Activated T-helper 1 cell treated with Interleukin-2 at 50 U/mL for 16 hours (primary cell): ENCODE measurements at regions not wholly inside any gene's neighbourhood (a gene's known extent, or its start where the extent isn't known, plus 50 kb on each side); places are given as distances from the start of the nearest gene placed in this dataset.
"Not testable (repeated sequence)": the region's sequence is repeated elsewhere in the genome, so short reads cannot be mapped to it uniquely, and the experiment has no call there.

Source experiments
- DNase-seq: peaks from one replicate; pipeline ENCODE4 v3.0.0-alpha.2; 2020; ENCODE audit warnings: low read depth

DNA sequence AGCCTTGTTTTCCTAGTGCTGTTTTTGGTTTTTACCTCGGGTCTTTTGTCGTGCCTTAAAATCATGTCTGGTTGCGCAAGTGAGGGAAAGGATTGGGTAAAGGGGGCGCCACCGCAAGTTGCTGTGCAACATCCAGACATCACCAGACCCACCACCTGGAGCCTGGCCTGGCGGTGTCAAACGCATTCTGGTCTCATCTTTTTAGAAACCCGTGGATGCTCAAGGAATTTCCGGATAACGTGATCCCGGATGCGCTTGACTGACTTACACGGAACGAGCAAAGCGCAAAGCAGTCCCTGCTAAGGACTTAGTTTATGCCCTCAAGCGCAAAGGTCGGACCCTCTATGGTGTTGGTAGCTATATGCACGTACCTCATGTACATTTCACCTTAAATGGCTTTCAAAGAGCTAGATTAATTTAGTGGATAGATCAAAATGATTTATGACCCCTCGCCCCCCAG lies 105.2 kb downstream of the OR2B2 start:
- DNase-seq = no peak

DNA sequence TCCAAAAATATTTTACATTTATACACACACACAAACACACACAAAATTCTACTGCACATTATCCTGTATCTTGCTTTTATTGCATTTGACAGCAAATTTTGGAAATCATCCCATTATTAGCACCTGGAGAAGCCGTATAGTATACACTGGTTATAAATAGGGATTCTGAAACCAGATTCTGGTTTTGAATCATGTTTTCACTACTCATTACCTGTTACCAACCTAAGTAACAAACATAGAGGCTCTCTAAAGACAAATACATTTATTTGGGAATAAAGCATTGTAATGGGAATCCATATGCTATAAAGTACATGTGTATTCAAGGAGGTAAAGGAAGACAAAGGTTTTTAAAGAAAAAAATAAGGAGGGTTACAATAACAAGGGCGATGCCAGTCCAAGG lies 106.8 kb downstream of the OR2B2 start:
- DNase-seq = no peak

DNA sequence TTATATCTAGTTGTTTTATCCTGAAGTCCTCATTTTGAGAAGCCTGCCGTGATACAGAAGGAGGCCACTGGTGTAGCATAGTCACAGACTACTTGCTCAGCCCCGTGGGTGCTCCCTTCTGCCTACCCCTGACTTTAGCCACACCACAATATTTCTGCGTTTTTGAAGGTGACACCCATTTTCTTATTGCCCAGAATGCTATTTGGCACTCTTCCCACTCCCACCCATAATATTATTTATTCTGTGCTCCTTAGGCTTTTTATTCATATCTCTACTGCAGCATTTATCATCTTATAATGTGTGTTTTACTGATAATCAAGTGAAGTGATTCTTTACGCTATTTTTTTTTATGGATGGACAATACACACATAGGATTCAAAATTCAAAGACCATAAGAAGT lies 107.3 kb downstream of the OR2B2 start:
- no peak for DNase-seq

DNA sequence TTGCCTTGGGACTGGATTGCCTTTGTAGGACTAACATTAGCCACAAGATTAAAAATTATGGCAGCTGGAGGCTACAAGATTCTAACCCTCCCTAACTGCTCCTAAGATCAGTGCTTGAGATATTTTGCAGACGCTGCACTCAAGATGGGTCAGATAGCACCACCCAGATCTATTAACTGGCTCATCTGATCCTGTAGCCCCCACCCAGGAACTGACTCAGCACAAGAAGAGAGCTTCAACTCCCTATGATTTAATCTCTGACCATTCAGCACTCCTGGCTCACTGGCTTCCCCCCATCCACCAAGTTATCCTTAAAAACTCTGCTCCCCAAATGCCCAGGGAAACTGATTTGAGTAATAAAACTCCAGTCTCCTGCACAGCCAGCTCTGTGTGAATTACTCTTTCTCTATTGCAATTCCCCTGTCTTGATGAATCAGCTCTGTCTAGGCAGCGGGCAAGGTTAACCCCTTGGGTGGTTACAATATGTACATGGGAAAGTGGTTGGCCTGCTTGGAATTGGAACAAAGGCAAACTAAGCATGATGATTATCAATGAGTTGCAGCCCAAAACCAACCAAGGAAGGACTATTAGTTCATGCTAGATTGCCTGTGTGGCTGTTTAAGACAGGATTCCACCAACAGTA lies 111.3 kb downstream of the OR2B2 start:
- DNase-seq = no peak

DNA sequence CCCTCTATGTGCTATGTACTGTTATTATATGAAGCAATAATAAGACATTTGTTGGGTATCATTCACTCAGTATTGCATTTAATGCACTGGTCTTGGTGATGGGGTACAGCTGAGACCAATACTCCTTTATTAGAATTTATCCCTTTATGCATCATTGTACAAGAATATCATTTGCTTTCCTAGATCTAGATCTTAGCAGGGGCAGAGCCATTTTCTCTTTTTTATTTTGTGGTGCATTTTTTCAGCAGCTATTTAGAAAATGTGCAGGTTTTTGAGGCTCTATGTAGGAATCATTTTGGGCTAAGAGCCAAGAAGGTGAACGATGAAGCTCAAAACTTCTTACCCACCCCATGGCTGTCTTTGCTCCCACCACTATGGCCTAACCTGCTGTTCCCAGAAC lies 114.2 kb downstream of the OR2B2 start:
- DNase-seq = no peak

DNA sequence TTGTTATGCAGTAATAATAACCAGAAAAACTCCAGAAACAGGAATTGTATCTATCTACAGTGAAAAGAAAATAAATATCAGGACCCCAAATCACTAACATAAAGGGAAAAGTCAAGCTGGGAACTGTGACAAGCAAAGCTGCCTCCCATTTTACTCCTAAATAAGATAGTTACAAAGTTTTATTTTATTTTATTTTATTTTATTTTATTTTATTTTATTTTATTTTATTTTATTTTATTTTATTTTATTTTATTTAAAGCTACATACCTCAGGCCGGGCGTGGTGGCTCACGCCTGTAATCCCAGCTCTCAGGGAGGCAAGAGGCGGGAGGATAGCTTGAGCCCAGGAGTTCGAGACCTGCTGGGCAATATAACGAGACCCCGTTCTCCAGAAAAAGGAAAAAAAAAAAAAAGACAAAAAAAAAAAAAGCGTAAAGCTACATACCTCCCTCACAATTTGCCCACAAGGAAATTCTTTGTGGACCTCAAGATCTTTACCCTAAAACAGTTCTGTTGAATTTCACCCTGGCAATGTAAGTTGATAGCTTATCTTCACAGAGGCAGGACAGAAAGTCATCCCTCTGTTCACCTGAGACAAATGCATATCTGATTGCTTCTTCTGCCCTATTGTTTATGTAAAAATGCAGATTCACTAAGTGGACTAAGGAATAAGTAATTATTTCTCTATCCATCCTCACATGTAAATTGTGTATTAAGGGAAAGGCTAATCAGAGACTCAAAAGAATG lies 115.3 kb downstream of the OR2B2 start:
- not testable (repeated sequence) for DNase-seq

DNA sequence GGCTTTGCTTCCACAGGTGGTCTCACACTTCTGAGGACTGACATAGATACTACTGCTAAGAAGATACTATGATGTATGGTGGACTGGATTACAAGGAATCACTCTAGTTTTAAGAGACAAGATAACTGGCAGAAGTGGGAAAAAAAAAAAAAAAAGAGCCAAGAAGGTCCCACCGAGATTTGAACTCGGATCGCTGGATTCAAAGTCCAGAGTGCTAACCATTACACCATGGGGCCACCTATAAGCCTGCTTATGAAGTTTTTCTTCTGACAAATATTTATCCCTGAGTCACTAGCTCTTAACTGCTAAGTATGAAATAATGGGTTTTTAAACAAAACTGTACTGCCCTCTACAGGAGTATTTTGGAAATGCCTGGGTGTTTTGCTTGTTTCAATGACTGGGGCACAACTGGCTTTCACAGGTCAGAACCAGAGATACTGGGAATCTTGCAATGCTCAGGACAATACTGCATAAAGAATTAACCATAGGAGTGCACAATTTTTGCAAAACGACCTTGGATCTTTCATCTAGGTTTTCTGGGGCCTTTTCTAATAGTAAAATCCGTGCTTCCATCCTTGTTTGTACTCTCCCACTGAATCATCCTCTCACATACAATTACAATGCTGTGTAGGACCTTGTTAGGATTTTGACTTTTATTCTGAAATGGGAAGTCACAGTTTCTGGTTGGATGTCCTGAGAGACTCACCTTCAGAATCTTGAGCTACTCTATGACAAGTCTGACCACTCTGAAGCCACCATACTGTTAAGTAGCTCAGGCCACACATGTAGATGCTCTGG lies 116.3 kb downstream of the OR2B2 start:
- DNase-seq = no peak

DNA sequence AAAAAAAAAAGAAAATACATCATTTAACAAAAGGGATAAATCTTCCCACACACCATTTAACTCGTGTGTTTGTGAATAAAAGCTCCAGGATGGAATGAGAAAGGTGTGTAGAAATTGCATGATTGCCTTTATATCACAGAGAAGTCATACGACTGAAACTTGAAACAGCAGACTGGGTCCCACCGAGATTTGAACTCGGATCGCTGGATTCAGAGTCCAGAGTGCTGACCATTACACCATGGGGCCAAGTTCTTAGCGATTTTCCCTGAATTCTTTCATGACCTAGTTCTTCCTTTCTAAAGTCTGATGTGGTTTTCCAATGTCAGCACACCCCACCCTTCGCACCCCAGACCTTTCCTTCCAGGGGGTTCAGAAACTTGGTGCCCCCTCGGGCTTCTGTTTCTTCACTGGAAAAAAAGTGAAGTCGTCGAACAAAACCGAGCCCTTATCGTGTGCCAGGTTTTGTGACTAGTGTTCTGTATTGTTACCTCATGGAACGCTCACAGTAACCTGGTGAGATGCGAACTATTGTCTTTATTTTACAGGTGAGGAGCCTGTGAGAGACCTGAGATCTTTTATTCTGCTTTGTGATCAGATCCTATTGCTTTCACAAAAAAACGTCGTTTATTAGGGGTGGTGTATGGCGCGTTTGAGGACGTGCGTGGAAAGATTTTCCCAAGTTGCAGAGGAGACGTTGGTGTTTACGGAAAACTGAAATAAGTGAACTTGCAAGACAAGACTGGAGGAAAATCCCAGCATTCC lies 120.8 kb downstream of the OR2B2 start:
- DNase-seq = no peak

DNA sequence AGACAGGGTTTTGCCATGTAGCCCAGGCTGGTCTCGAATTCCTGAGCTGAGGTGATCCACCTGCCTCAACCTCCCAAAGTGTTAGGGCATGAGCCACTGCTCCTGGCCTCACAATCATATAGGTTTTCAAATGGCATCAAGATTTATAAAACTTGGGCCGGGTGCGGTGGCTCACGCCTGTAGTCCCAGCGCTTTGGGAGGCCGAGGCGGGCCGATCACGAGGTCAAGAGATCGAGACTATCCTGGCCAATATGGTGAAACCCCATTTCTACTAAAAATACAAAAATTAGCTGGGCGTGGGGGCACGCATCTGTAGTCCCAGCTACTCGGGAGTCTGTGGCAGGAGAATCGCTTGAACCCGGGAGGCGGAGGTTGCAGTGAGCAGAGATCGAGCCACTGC lies 123.8 kb downstream of the OR2B2 start:
- not testable (repeated sequence) for DNase-seq

DNA sequence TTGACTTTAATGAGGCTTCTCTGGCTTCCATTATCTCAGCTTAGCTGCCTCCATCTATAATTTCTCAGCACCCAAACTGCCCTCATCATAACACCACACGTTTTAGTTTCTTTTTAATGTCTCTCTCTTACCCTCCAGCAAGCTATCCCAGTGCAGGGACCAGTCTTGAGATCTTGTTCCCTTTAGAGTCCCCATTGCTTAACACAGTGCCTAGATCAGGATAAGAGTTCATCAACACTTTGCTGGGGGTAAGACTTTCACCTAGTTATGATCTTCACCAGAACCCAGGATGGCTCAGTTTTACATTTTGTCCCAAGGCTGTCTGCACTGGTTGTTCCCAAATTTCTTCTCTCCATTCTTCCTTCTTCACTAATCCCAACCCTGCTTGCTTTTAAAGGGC lies 126.1 kb downstream of the OR2B2 start:
- no peak for DNase-seq

DNA sequence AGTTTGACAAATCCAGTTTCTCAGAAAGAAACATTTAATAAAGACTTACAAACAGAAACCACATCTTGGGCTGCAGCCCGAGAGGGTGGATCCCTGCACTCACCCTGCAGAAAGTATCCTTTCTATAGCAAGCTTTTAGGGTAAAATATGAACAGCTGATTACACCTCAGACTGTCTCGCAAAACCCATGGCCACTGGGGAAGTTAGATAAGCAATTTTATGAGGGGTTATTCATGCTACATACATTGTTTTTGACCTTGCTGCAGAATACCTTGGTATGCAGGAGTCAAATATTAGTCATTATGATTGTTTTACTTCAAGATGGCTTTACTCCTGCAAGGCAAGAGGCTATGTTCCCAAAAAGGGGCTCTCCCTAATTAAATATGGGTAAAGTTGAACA lies 126.9 kb downstream of the OR2B2 start:
- no peak for DNase-seq

DNA sequence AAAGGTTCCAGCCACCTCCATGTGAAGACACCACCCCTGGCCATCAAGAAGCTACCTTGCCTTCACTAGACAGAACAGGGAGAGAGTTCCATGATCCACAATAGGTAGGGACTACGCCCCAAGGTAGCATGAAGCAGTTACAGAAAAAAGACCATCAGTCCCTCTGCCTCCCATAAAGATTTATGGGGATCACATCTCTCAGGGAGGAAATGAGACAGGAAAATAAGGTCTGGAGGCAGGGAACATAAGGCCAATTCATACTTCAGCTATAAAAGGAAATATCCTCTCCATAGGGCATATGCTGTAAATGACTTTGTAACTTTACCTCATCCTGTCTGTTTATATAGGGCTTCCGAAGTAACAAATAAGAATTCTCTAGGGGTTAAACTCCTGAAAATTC lies 129.4 kb downstream of the OR2B2 start:
- no peak for DNase-seq

DNA sequence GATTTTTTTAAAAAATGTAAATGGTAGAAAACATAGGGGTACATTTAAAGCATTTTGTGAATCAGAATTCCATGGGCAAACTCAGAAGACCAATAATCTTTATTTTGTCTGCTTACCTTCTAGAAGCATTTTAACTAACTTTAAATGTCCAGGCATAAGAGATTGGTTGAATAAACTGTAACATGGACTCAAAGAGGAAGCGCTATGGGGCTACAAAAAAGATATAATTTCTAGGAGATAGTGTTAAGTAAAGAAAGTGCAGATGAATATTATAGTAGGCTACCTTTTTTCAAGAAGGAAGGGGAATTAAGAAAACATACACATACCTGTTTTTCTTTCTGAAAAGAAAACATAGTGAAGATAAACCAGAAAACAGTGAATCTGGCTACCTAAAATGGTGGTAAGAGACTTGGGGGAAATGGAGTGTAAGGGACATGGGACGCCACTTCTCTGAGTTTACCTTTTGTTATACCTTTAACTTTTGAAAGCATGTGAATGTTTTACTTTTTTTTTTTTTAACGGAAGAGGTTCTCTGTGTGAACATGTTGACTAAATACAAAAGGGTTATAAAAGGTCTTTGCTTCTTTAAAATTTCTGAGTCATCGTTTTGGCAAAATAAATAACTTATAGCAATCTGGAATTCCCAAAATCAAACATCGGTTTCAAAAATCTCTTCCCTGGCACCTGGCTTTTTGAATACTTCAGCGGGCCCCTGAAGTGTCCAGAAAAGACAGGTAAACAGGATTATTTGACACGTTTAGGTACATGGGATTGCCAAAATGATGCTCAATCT lies 133.4 kb downstream of the OR2B2 start:
- DNase-seq = no peak

DNA sequence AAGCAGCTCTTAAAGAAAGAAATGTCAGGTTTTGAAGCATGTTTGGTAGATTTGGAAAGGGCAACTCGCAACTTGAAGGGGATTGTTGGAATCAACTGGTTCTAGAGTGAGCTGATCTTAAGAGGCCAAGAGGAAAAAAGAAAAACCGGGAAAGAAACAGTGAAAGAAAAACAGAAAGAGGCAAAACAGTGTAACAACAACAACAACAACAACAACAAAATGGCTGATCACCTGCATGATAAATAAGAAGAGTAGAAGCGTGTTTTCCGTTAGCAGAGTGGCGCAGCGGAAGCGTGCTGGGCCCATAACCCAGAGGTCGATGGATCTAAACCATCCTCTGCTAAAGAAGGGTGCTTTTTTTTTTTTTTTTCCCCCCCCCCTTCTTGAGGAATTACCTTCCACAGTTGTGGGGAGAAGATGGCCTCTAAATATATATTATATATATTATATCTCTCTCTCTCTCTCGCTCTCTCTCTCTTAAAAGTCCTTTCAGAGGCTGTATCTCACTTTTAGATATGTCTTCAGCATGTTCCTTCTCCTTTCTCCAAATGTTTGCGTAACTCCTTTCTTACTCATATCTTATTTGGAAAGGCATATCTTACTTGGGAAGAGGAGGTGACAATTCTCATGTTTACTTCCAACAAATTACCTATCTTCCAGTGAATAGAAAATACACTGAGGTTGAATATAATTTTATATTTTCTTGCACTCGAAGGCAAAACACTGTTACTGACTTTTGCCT lies 134.4 kb downstream of the OR2B2 start:
- DNase-seq = no peak

DNA sequence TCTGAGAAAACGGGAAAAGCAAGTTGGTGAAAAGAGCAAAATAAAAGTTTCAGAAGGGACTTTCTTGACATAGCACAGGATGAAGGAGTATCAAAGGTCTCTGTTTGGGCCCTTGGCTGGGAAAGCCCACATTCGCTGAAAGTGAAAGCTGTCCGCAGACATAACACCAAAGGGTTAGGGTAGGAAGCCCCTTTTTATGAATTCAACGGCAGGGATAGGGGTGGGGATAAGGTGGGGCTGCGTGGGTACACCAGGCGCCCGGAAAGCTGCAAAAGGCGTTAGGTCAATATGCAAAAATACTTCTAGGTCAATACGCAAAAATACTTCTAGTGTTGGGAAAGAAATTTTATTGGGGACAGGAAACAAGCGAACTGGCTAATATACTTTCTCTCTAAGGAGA lies 135.1 kb downstream of the OR2B2 start:
- DNase-seq = no peak

DNA sequence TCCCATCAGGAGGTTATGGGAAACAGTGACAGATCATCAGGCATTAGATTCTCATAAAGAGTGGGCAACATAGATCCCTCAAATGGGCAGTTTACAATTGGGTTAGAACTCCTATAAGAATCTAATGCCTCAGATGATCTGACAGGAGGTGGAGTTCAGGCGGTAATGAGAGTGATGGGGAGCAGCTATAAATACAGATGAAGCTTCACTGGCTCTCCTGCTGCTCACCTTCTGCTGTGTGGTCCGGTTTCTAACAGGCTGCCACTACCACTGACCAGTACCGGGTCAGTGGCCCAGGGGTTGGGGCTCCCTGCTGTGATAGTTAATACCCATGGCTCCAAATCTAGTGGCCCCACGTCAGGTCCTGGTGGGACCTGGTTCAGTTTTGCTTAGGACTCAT lies 135.7 kb downstream of the OR2B2 start:
- no peak for DNase-seq

DNA sequence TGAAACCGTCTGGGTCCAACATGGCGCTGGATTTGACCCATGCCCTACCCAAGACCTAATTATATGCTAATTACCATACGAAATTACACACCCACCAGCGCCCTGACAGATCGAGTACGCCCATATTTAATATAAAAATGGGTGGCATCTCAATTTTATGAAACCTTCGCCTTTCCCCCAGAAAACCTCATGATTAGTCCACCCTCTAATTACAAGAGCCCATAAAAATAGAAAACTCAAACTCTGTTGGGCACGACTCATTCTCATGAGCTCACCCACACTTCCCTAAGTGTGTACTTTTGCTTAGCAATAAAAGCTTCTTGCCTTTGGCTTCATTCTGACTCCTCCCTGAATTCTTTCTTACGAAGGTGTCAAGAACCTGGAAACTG lies 136.4 kb downstream of the OR2B2 start:
- DNase-seq = no peak

DNA sequence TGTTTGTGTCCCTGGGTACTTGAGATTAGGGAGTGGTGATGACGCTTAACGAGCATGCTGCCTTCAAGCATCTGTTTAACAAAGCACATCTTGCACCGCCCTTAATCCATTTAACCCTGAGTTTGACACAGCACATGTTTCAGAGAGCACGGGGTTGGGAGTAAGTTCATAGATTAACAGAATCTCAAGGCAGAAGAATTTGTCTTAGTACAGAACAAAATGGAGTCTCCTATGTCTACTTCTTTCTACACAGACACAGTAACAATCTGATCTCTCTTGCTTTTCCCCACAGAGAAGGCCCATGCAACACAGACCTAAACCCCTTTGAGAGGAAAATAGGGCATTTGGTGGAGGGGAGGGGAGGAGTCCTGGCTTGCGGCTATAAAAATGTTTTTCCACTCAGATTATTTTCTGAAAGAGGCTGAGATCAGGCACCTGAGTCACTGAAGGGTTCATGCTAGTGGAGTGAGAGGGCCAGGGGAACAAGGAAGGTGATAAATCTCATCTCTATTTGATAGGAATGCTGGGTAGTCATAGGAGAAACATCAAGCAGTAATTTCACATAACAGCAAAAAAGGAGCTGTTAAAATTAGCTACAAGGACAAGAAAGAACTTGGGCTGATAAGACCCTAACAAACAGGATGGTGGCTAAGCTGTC lies 136.9 kb downstream of the OR2B2 start:
- DNase-seq = not testable (repeated sequence)

DNA sequence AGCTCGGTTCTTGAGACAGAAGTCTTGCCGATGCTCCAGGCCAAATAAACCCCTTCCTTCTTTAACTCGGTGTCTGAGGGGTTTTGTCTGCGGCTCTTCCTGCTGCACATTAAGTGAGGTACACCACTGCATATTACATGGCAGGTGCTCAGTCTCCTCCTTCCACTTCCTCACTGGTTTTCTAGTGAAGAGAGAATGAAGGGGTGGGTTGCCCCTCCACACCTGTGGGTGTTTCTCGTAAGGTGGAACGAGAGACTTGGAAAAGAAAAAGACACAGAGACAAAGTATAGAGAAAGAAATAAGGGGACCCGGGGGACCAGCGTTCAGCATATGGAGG lies 138.0 kb downstream of the OR2B2 start:
- DNase-seq = not testable (repeated sequence)

DNA sequence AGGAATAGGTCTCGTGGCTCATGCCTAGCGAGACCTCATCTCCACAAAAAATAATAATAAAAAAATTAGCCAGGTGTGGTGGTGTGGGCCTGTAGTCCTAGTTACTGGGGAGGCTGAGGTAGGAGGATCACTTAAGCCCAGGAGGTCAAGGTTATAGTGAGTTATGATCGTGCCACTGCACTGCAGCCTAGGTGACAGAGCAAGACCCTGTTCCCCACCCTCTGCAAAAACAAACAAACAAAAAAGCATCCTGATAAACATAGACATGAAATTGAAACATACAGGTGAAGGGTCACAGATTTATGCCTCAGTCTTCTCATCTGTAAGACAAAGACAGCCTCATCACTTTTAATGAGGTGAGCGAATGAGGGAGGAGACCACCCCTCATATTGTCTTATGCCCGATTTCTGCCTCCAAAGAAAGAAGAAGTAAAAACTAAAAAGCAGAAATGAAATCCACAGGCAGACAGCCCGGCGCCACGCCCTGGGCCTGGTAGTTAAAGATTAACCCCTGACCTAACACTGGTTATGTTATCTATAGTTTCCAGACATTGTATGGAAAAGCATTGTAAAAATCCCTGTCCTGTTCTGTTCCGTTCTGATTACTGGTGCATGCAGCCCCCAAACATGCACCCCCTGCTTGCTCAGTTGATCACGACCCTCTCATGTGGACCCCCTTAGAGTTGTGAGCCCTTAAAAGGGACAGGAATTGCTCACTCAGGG lies 138.5 kb downstream of the OR2B2 start:
- not testable (repeated sequence) for DNase-seq
